ENCODE measurements at regions not wholly inside any gene's neighbourhood (a gene's known extent, or its start where the extent isn't known, plus 50 kb on each side); places are given as distances from the start of the nearest gene placed in this dataset.

DNA sequence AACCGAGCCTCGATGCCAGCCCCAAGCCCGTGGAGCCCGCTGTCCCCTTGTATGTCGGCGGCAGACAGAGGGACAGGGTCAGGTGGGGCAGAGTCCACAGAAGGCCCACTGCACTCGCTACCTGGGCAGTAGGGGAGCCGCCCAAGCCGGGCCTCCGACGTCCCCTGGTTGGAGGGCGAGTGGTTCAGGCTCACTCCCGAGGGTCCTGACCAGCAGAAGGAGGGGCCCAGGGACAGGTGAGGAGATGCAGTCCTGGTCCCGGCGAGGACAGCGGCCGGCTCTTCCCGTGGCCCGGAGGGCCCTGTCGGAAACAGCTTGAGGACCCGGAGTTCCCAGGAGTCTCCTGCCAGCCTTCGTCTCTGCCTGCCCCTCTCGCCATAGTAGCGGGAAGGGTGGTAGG, 216.7 kb upstream of the SFSWAP start:
- TF ChIP-seq, protein P1, sequence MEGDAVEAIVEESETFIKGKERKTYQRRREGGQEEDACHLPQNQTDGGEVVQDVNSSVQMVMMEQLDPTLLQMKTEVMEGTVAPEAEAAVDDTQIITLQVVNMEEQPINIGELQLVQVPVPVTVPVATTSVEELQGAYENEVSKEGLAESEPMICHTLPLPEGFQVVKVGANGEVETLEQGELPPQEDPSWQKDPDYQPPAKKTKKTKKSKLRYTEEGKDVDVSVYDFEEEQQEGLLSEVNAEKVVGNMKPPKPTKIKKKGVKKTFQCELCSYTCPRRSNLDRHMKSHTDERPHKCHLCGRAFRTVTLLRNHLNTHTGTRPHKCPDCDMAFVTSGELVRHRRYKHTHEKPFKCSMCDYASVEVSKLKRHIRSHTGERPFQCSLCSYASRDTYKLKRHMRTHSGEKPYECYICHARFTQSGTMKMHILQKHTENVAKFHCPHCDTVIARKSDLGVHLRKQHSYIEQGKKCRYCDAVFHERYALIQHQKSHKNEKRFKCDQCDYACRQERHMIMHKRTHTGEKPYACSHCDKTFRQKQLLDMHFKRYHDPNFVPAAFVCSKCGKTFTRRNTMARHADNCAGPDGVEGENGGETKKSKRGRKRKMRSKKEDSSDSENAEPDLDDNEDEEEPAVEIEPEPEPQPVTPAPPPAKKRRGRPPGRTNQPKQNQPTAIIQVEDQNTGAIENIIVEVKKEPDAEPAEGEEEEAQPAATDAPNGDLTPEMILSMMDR (optimal IDR thresholded peaks at IDR 0.05 in 1 of 3, IDR thresholded peaks at IDR 0.05 in 1 of 3, conservative IDR thresholded peaks at IDR 0.05 in 1 of 3; ENCODE audit: extremely low read depth in 1 of 3, insufficient read depth in 2 of 3, low read length in 3 of 3): no peak
- TF ChIP-seq EZH2 (IDR thresholded peaks at IDR 0.05; ENCODE audit: low read length): no peak

Data from keratinocyte (primary cell).